ENCODE measurements at regions not wholly inside any gene's neighbourhood (a gene's known extent, or its start where the extent isn't known, plus 50 kb on each side); places are given as distances from the start of the nearest gene placed in this dataset.
A peak's percentile ranks its signal among the peaks of the same experiment; 100 is the strongest.

GRCh38 chr10:78181381-78182055 is 147.9 kb downstream of the RPS24 start:
- intact Hi-C loops (cut with DNase I): no loop called here
- DNase-seq (ENCODE audit: low spot score): no peak
- no peak for ATAC-seq

GRCh38 chr10:78182841-78183240 is 149.2 kb downstream of the RPS24 start:
- intact Hi-C loops (cut with DNase I): no loop called here
- DNase-seq (ENCODE audit: low spot score) (no peak), ATAC-seq (no peak)

- ATAC-seq (no peak), DNase-seq (ENCODE audit: low spot score) (no peak)
These were observed 151.4 kb downstream of the RPS24 start for GRCh38 chr10:78184851-78185692.

GRCh38 chr10:78185693-78186055 is 152.0 kb downstream of the RPS24 start:
- ATAC-seq (peak; percentile 42), DNase-seq (ENCODE audit: low spot score) (no peak)
- intact Hi-C loops (cut with DNase I): no loop called here

More at GRCh38 chr10:78184851-78185692, 151.4 kb downstream of the RPS24 start:
- intact Hi-C loops (cut with DNase I): no loop called here

- intact Hi-C loops (cut with DNase I): no loop called here
- no peak for DNase-seq (ENCODE audit: low spot score)
- no peak for ATAC-seq
These were observed 152.9 kb downstream of the RPS24 start for GRCh38 chr10:78186572-78186971.

- intact Hi-C loops (cut with DNase I): no loop called here
- no peak for DNase-seq (ENCODE audit: low spot score)
- ATAC-seq: no peak
These were observed 153.7 kb downstream of the RPS24 start for GRCh38 chr10:78187371-78187770.

- intact Hi-C loops (cut with DNase I): no loop called here
- ATAC-seq (no peak), DNase-seq (ENCODE audit: low spot score) (no peak)
These were observed 154.8 kb downstream of the RPS24 start for GRCh38 chr10:78188446-78188845.

- DNase-seq (ENCODE audit: low spot score) (no peak), ATAC-seq (no peak)
- intact Hi-C loops (cut with DNase I): no loop called here
These were observed 156.6 kb downstream of the RPS24 start for GRCh38 chr10:78190051-78190825.

GRCh38 chr10:78191301-78191700 is 157.6 kb downstream of the RPS24 start:
- no peak for ATAC-seq
- intact Hi-C loops (cut with DNase I): no loop called here
- DNase-seq (ENCODE audit: low spot score): no peak

GRCh38 chr10:78193189-78193588 is 159.5 kb downstream of the RPS24 start:
- DNase-seq (ENCODE audit: low spot score) (no peak), ATAC-seq (no peak)
- intact Hi-C loops (cut with DNase I): no loop called here

- no peak for ATAC-seq
- intact Hi-C loops (cut with DNase I): no loop called here
These were observed 160.4 kb downstream of the RPS24 start for GRCh38 chr10:78194050-78194449.

GRCh38 chr10:78194539-78195402 is 161.1 kb downstream of the RPS24 start:
- intact Hi-C loops (cut with DNase I): no loop called here
- DNase-seq (ENCODE audit: low spot score) (no peak), ATAC-seq (no peak)

More at GRCh38 chr10:78194050-78194449, 160.4 kb downstream of the RPS24 start:
- DNase-seq (ENCODE audit: low spot score): no peak

- DNase-seq (ENCODE audit: low spot score): no peak
- intact Hi-C loops (cut with DNase I): no loop called here
- ATAC-seq: no peak
These were observed 162.7 kb downstream of the RPS24 start for GRCh38 chr10:78196396-78196795.

GRCh38 chr10:78196964-78197363 is 163.3 kb downstream of the RPS24 start:
- no peak for ATAC-seq
- intact Hi-C loops (cut with DNase I): no loop called here
- DNase-seq (ENCODE audit: low spot score): no peak

- ATAC-seq: no peak
- intact Hi-C loops (cut with DNase I): no loop called here
- no peak for DNase-seq (ENCODE audit: low spot score)
These were observed 164.1 kb downstream of the RPS24 start for GRCh38 chr10:78197628-78198272.

GRCh38 chr10:78199005-78199725 is 165.5 kb downstream of the RPS24 start:
- intact Hi-C loops (cut with DNase I): no loop called here
- DNase-seq (ENCODE audit: low spot score) (no peak), ATAC-seq (no peak)

GRCh38 chr10:78199759-78200158 is 166.1 kb downstream of the RPS24 start:
- ATAC-seq (no peak), DNase-seq (ENCODE audit: low spot score) (no peak)
- intact Hi-C loops (cut with DNase I): no loop called here

- intact Hi-C loops (cut with DNase I): no loop called here
- no peak for DNase-seq (ENCODE audit: low spot score)
- no peak for ATAC-seq
These were observed 167.0 kb downstream of the RPS24 start for GRCh38 chr10:78200686-78201085.

All from sciatic nerve (tissue), 2 donors.